ENCODE measurements at regions not wholly inside any gene's neighbourhood (a gene's known extent, or its start where the extent isn't known, plus 50 kb on each side); places are given as distances from the start of the nearest gene placed in this dataset.

DNA sequence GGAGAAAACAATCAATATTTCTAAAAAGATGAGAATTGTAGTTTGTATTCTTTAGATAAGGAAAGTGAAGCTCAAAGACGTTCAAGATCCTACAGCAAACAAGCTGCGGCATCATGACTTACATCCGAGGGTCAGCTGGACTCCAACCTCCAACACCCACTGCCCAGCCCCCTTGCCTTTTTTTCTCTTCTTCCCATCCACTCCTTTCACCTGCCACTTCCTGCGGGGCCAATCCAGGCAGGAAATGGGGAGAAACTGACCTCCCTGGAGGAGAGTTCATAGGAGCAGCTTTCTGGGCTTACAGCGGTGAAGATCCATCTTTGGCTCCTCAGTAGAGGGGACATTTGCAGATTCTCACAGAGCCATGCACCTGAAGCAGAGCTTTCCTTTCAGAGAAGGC, 361.5 kb downstream of the PTPRU start:
- no peak for ATAC-seq

DNA sequence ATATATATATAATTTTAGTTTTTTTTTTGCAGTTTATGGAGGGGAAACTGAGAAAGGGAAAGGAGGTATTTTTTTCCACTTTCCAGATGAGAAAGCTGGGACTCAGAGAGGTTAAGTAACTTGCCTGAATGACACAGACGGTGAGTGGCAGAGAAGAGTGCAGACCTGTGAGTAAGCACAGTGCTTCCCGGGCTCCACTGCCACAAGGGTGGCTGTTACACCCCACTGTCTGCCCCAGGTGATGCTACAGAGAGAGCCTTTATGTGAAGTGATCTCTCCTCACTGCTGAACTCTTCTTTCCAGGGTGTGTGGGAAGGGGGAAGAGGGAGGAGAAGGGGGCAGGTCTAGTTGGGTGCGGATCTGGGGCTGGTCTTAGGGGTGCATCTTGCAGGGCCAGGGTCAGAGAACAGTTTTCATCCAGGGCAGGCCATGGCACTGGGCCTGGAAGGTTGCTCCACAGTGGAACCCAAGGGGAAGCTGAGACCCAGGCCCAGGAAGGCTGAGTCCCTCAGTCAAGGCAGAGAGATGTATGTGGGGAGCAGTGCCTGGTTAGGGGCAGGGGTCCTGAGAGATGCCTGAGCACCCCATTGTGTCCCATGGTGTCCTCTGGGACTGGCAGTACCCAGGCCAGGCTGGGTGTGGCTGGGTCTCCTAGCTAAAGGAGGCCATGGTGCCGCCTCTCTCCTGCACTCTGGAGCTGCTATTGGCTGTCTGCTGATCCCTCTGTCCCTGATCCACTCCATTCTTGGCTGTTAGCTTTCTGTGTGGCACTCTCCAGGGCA, 357.5 kb downstream of the PTPRU start:
- no peak for ATAC-seq
- no peak for TF ChIP-seq RARB (CRISPR knock-in tag; IDR thresholded peaks at IDR 0.05)

More for the DNA sequence above, 361.5 kb downstream of the PTPRU start:
- no peak for TF ChIP-seq ZC3H10 (CRISPR knock-in tag; IDR thresholded peaks at IDR 0.05)
- TF ChIP-seq, protein P1, sequence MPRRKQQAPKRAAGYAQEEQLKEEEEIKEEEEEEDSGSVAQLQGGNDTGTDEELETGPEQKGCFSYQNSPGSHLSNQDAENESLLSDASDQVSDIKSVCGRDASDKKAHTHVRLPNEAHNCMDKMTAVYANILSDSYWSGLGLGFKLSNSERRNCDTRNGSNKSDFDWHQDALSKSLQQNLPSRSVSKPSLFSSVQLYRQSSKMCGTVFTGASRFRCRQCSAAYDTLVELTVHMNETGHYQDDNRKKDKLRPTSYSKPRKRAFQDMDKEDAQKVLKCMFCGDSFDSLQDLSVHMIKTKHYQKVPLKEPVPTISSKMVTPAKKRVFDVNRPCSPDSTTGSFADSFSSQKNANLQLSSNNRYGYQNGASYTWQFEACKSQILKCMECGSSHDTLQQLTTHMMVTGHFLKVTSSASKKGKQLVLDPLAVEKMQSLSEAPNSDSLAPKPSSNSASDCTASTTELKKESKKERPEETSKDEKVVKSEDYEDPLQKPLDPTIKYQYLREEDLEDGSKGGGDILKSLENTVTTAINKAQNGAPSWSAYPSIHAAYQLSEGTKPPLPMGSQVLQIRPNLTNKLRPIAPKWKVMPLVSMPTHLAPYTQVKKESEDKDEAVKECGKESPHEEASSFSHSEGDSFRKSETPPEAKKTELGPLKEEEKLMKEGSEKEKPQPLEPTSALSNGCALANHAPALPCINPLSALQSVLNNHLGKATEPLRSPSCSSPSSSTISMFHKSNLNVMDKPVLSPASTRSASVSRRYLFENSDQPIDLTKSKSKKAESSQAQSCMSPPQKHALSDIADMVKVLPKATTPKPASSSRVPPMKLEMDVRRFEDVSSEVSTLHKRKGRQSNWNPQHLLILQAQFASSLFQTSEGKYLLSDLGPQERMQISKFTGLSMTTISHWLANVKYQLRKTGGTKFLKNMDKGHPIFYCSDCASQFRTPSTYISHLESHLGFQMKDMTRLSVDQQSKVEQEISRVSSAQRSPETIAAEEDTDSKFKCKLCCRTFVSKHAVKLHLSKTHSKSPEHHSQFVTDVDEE (CRISPR knock-in tag; IDR thresholded peaks at IDR 0.05): no peak

DNA sequence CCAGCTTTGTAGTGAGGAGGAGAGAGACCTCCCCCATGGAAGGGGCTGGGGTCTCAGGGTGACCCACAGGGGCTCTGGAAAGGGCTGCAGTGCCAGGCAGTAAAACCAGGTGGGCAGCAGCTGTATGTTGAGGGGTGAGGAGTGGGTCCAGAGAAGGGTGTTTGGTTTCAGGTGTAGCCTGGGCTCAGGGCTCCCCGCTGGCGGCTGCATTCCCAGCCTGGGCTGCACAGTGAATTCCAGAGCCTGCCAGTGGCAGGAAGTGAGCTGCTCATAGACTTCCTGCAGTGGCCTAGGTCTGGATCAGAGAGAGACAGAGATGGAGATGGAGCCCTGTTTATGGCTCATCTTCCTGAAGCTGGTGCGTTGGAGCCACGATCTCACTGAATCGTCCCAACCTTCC, 356.4 kb downstream of the PTPRU start:
- ATAC-seq: no peak
- TF ChIP-seq, protein P2, sequence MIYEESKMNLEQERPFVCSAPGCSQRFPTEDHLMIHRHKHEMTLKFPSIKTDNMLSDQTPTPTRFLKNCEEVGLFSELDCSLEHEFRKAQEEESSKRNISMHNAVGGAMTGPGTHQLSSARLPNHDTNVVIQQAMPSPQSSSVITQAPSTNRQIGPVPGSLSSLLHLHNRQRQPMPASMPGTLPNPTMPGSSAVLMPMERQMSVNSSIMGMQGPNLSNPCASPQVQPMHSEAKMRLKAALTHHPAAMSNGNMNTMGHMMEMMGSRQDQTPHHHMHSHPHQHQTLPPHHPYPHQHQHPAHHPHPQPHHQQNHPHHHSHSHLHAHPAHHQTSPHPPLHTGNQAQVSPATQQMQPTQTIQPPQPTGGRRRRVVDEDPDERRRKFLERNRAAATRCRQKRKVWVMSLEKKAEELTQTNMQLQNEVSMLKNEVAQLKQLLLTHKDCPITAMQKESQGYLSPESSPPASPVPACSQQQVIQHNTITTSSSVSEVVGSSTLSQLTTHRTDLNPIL (CRISPR knock-in tag; IDR thresholded peaks at IDR 0.05; ENCODE audit: low read depth): no peak
- TF ChIP-seq ZNF565 (CRISPR knock-in tag; conservative IDR thresholded peaks at IDR 0.05; ENCODE audit: low read depth): no peak
- TF ChIP-seq SNAI2 (CRISPR knock-in tag; IDR thresholded peaks at IDR 0.05): no peak
- TF ChIP-seq CSDC2 (CRISPR knock-in tag; IDR thresholded peaks at IDR 0.05): no peak
- TF ChIP-seq, protein P3, sequence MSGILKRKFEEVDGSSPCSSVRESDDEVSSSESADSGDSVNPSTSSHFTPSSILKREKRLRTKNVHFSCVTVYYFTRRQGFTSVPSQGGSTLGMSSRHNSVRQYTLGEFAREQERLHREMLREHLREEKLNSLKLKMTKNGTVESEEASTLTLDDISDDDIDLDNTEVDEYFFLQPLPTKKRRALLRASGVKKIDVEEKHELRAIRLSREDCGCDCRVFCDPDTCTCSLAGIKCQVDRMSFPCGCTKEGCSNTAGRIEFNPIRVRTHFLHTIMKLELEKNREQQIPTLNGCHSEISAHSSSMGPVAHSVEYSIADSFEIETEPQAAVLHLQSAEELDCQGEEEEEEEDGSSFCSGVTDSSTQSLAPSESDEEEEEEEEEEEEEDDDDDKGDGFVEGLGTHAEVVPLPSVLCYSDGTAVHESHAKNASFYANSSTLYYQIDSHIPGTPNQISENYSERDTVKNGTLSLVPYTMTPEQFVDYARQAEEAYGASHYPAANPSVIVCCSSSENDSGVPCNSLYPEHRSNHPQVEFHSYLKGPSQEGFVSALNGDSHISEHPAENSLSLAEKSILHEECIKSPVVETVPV (CRISPR knock-in tag; IDR thresholded peaks at IDR 0.05): no peak
- no peak for TF ChIP-seq ZFP30 (CRISPR knock-in tag; IDR thresholded peaks at IDR 0.05)
- TF ChIP-seq PPARA (CRISPR knock-in tag; IDR thresholded peaks at IDR 0.05; ENCODE audit: borderline replicate concordance): no peak
- no peak for TF ChIP-seq ARNTL (CRISPR knock-in tag; IDR thresholded peaks at IDR 0.05; ENCODE audit: borderline replicate concordance, low read depth)
- TF ChIP-seq, protein P1 (CRISPR knock-in tag; IDR thresholded peaks at IDR 0.05): no peak
- TF ChIP-seq, protein P4, sequence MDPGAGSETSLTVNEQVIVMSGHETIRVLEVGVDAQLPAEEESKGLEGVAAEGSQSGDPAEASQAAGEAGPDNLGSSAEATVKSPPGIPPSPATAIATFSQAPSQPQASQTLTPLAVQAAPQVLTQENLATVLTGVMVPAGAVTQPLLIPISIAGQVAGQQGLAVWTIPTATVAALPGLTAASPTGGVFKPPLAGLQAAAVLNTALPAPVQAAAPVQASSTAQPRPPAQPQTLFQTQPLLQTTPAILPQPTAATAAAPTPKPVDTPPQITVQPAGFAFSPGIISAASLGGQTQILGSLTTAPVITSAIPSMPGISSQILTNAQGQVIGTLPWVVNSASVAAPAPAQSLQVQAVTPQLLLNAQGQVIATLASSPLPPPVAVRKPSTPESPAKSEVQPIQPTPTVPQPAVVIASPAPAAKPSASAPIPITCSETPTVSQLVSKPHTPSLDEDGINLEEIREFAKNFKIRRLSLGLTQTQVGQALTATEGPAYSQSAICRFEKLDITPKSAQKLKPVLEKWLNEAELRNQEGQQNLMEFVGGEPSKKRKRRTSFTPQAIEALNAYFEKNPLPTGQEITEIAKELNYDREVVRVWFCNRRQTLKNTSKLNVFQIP (CRISPR knock-in tag; IDR thresholded peaks at IDR 0.05; ENCODE audit: borderline replicate concordance, low read depth): no peak
- TF ChIP-seq ZFP3 (CRISPR knock-in tag; IDR thresholded peaks at IDR 0.05): no peak

DNA sequence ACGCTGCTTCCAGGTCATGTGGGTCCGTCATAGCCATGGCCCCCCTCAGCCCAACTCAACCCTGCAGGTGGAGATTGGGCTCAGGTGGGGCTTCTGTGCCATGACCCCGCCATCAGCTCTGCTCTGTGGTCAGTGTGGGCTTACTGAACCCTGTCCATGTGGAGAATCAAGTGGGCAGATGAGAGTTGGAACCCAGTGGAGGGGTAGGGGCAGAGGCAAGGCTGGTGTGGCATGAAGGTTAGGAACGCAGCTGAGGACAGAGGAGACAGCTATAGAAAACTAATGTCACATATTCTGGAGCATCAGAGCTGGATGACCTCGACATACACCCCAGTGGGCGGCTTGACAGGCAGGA, 355.9 kb downstream of the PTPRU start:
- no peak for ATAC-seq
- TF ChIP-seq ISL1 (CRISPR knock-in tag; IDR thresholded peaks at IDR 0.05) (no peak), ZC3H10 (CRISPR knock-in tag; IDR thresholded peaks at IDR 0.05) (no peak), TOX (CRISPR knock-in tag; IDR thresholded peaks at IDR 0.05; ENCODE audit: borderline replicate concordance) (no peak), RARB (CRISPR knock-in tag; IDR thresholded peaks at IDR 0.05) (no peak), ZNF8 (CRISPR knock-in tag; IDR thresholded peaks at IDR 0.05) (no peak), ZNF565 (CRISPR knock-in tag; conservative IDR thresholded peaks at IDR 0.05; ENCODE audit: low read depth) (no peak), PPARA (CRISPR knock-in tag; IDR thresholded peaks at IDR 0.05; ENCODE audit: borderline replicate concordance) (no peak), GLIS3 (CRISPR knock-in tag; IDR thresholded peaks at IDR 0.05) (no peak)
- TF ChIP-seq, protein P2 (CRISPR knock-in tag; IDR thresholded peaks at IDR 0.05; ENCODE audit: low read depth): no peak
- TF ChIP-seq, protein P1 (CRISPR knock-in tag; IDR thresholded peaks at IDR 0.05): no peak
- TF ChIP-seq, protein P5, sequence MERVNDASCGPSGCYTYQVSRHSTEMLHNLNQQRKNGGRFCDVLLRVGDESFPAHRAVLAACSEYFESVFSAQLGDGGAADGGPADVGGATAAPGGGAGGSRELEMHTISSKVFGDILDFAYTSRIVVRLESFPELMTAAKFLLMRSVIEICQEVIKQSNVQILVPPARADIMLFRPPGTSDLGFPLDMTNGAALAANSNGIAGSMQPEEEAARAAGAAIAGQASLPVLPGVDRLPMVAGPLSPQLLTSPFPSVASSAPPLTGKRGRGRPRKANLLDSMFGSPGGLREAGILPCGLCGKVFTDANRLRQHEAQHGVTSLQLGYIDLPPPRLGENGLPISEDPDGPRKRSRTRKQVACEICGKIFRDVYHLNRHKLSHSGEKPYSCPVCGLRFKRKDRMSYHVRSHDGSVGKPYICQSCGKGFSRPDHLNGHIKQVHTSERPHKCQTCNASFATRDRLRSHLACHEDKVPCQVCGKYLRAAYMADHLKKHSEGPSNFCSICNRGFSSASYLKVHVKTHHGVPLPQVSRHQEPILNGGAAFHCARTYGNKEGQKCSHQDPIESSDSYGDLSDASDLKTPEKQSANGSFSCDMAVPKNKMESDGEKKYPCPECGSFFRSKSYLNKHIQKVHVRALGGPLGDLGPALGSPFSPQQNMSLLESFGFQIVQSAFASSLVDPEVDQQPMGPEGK (CRISPR knock-in tag; IDR thresholded peaks at IDR 0.05; ENCODE audit: borderline replicate concordance): no peak
